HG03280 (cell line): ENCODE measurements at regions not wholly inside any gene's neighbourhood (a gene's known extent, or its start where the extent isn't known, plus 50 kb on each side); places are given as distances from the start of the nearest gene placed in this dataset.

ENCODE experiments used
- ATAC-seq: cut with Tn5 transposase; IDR thresholded peaks from one replicate; pipeline ENCODE4 v1.9.1; 2021; ENCODE audit warnings: mild to moderate bottlenecking, moderate library complexity; ENCODE audit not compliant: unreplicated experiment

- no peak for ATAC-seq
Observed at GRCh38 chr12:59927032-59927431, 331.2 kb downstream of the SLC16A7 start.

DNA sequence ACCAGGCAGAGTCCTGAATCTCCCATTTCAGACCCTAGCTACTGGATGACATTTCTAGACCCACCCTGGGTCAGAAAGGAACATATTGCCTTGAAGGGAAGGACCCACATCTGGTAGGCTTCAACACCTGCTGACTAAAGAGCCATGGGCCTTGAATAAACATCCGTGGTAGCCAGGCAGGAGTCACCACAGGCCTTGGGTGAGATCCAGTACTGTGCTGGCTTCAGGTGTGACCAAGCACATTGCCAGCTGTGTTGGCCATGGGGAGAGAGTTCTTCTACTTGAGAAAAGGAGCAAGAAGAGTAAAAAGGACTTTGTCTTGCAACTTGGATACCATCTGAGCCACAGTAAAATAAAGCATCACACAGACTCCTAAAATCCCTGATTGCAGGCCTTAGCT, 332.6 kb downstream of the SLC16A7 start:
- ATAC-seq, result no peak

- no peak for ATAC-seq
Observed at GRCh38 chr12:59929110-59929509, 333.3 kb downstream of the SLC16A7 start.

- no peak for ATAC-seq
Observed at GRCh38 chr12:59934486-59934885, 338.7 kb downstream of the SLC16A7 start.

- no peak for ATAC-seq
Observed at GRCh38 chr12:59936534-59936933, 340.7 kb downstream of the SLC16A7 start.

DNA sequence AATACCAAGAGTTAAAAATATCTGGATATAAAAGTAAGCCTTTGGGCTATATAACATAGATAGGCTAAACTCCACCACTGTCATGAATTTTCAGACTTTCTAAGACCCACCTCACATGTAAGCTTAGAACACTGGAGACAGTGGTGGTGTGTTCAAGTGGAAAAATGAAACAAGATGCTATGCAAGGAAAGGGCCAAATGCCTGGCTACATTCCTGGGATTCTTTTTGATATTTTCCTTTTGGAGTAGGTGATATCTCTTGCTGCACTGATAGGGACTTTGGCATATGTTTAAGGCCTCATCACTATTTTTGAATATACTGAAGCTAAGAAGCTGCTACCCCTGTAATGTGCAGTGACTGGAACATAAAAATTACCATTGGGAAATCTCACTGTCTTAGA, 341.3 kb downstream of the SLC16A7 start:
- no peak for ATAC-seq

GRCh38 chr12:59938190-59938962, 342.5 kb downstream of the SLC16A7 start:
- ATAC-seq, result no peak

DNA sequence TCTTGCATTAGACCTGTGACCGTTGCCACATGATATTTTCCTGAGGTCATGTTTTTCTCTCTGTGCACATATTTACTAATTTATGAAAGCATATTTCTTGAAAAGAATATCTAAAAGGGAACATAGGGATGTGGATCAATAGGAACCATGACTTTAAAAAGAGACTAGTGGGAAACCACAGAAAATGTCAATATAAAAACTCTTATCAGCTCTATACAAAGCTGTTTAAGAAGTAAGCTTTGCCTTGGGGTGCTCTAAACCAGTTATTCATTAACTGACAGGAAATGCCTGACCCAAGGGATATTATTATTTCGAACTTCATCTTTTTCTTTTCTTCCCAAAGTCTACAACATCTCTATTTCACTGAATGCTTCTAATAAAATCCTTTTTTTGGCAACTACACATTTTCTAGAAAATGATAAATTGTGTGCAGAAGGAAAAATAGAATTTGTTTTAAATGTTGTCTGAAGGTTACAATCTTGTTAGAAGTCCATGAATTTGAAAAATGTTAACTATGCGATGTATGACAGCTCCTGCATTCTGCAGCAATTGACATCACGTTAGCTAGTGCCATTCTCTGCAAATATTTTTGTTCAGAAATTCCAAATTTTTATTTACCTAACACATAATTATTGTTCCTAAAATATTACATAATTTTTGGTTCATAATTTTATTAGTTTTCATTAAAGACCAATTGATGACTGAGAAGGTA, 345.0 kb downstream of the SLC16A7 start:
- ATAC-seq, result no peak

- ATAC-seq, result no peak
Observed at GRCh38 chr12:59941461-59941860, 345.6 kb downstream of the SLC16A7 start.

DNA sequence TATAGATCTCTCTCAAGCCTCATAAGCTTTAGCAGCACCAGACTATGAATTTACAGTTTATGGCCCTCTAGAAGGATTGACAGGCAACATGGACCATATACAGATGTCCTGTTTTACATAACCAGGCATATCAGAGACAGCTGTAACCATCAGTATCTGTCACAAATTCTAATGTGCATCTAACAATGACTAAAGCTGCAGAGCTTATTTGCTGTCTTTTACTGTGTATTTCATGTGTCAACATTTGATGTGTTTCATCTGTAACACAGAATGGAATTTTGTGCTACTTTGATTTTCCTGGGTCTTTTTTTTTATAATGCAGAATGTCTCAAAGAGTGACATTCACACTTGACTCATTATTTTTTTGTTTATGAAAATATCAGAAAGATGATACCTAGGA, 348.3 kb downstream of the SLC16A7 start:
- no peak for ATAC-seq

DNA sequence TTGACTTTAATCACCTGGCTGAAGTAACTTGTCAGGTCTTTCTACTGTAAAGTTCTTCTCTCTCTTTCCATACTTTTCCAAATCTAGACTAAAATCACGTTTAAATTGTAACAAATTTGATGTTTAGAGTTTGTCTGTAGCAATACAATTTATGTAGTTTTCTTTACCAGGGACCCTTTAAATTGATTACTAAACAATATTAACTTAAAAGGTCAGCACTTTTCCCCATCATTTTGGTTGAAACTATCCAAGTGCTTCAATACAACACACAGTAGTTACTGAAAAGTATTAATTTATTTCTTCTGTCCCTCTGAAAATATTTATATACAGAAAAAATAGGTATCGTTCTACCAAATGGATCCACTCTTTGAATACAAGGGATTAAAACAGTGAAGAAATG, 350.8 kb downstream of the SLC16A7 start:
- no peak for ATAC-seq

- ATAC-seq, result no peak
Observed at GRCh38 chr12:59963546-59963945, 367.7 kb downstream of the SLC16A7 start.

DNA sequence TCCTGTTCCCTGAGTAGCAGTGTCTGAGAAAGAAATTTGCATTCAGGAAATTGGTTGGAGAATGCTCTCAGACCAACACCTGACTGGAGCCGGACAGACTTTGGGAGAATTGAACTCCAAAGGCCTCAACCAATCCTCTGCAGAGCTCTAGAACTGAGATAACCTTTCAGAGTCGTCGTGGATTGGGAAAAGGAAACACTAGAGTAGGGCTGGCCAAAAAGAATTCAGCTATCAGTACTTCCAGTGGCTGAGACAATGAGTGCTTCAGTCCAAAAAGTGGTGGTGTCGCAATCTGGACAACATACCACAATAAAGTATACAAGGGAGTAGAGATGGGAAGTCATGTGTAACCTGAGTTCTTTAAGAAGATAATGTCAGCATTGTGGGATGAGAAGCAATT, 377.1 kb downstream of the SLC16A7 start:
- ATAC-seq, result no peak

- ATAC-seq, result no peak
Observed at GRCh38 chr12:59973515-59973914, 377.7 kb downstream of the SLC16A7 start.

DNA sequence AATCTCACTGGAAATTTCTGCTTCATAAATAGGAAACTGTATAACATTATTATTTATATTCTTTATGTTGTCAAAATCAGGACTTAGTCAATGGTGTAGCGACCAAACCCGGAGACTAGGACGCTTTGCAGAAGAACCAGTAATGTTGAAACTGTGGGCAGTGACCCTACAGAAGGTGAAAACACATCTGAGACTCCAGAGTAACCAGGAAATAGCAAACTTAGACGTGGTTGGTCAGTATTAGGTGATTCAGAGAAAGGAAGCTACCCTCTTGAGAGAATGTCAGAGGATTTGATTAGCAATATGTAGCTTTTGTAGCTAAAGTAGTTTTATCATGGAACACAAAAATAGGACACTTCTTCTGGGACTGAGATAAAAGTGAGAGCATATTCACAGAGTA, 381.9 kb downstream of the SLC16A7 start:
- ATAC-seq, result no peak

DNA sequence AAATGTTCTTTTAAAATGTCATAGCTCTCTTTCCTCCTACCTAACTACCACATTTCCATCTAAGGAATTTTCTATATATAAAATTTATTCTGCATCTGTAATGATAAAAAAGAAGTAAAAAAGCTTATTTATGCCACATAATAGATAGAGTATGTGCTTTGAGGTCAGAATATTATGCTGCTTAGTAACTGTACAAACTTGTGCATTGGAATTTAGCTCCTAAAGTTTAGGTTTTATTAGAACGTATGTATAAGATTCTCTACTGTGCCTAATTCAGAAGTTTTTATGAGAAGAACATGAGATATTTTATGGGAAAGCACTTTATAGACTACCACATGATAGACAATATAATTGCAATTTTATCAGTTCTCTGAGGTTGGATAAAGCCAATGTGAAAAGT, 384.6 kb downstream of the SLC16A7 start:
- no peak for ATAC-seq

- ATAC-seq, result no peak
Observed at GRCh38 chr12:59999291-59999690, 403.5 kb downstream of the SLC16A7 start.

- ATAC-seq, result no peak
Observed at GRCh38 chr12:60010486-60010885, 414.7 kb downstream of the SLC16A7 start.

DNA sequence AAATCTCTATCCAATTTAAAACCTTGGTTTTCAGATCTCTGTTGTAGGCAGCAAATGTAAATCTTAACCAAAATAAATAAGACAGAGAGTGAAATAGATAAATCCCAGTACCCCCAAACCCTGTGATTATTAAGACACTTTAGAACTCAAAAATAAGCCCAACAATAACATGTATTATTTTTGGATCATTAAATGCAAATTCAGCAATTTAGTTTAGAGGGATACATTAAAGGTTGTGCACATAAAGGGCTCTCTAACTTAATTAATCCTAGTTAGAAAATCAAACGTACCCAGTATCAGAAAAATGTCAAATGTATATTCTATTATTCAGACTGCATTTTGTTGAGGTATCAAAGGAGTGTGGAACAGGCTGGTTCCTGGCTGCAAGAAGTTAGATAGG, 416.8 kb downstream of the SLC16A7 start:
- ATAC-seq, result no peak

DNA sequence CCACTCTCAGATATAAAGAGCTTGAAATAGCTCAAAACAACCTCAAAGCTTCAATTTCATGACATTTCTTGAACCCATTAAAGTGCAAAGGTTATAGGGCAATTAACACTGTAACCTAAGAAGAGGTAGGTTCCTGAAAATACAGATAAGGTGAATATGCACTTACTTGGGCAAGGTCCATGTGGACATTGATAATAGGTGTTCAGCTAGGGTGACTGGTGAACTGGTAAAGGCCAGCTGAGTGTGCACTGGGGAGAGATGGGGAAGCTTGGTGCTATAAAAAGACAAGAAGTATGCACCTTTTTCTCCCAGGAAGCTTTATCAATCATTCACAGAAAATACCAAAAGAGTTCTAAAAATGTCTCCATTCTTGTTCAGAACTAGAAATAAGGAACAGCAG, 418.6 kb downstream of the SLC16A7 start:
- ATAC-seq, result no peak

GRCh38 chr12:60020068-60020467, 424.2 kb downstream of the SLC16A7 start:
- no peak for ATAC-seq

- ATAC-seq, result no peak
Observed at GRCh38 chr12:60021235-60021634, 425.4 kb downstream of the SLC16A7 start.

DNA sequence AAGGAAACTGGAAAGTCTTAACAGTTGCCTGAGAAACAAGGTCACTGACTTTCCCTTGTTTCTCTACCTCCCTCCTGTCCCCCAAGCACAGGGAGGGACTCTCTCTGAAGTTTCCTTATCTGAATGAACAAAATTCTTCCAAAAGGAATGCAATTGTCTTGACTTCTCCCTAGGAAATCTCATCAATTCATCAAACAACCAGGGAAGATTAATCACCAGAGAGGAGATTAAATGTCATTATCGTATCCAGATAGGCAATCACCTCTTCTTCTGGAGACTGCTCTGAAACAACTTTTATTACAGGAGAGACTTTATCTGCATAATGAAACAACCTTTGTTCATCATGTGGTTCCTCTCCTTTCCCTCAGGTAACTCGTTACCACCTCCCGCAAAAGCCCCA, 431.4 kb downstream of the SLC16A7 start:
- ATAC-seq, result no peak
